OCI-LY7 (cell line): ENCODE measurements at regions not wholly inside any gene's neighbourhood (a gene's known extent, or its start where the extent isn't known, plus 50 kb on each side); places are given as distances from the start of the nearest gene placed in this dataset.

Source experiments
- BruUV-seq: library from RNA; stranded (reverse); fragments of 400-500 nt; replicated peaks from 2 replicates; lab custom pipeline; 2021; lab: Mats Ljungman, UMichigan
- CTCF ChIA-PET: fragments of 300-600 bp; sonication (Branson Sonifier 250); formaldehyde crosslinking; loops from one replicate; lab custom pipeline; 2022; ENCODE audit warnings: antibody characterized with exemption; ENCODE audit not compliant: unreplicated experiment; lab: Charles Lee
- POLR2A ChIA-PET: fragments of 300-600 bp; sonication (Branson Sonifier 250); formaldehyde crosslinking; loops from one replicate; lab custom pipeline; 2022; ENCODE audit warnings: antibody characterized with exemption; lab: Charles Lee
- DNase-seq: peaks from one replicate; pipeline ENCODE4 v3.0.0-alpha.2; 2015; ENCODE audit warnings: low spot score
- H2AFZ ChIP-seq: fragments of 200-600 bp; sonication (generic), shearing (Covaris generic); 2 replicates; pipeline ENCODE4 v1.6.1; 2014; ENCODE audit warnings: mild to moderate bottlenecking, antibody characterized with exemption, low read length, moderate library complexity
- H3K27ac ChIP-seq: fragments of 200-600 bp; sonication (generic); 2 replicates; pipeline ENCODE4 v1.5.1; 2014; ENCODE audit warnings: mixed run types, low read depth, mild to moderate bottlenecking, moderate library complexity, low read length, inconsistent platforms; ENCODE audit not compliant: poor library complexity, severe bottlenecking
- H3K36me3 ChIP-seq: fragments of 200-600 bp; sonication (generic); 2 replicates; pipeline ENCODE4 v1.6.1; 2014; ENCODE audit warnings: mild to moderate bottlenecking, antibody characterized with exemption, low read length, moderate library complexity, mixed read lengths; ENCODE audit not compliant: insufficient read depth
- H3K4me1 ChIP-seq: fragments of 200-600 bp; sonication (generic); 2 replicates; pipeline ENCODE4 v1.5.1; 2014; ENCODE audit warnings: mild to moderate bottlenecking, low read length; ENCODE audit not compliant: insufficient read depth, poor library complexity, severe bottlenecking
- H3K4me2 ChIP-seq: fragments of 200-600 bp; sonication (generic); 2 replicates; pipeline ENCODE4 v1.6.1; 2014; ENCODE audit warnings: mild to moderate bottlenecking, low read length
- H3K4me3 ChIP-seq: fragments of 200-600 bp; sonication (generic); 2 replicates; pipeline ENCODE4 v1.5.1; 2014; ENCODE audit warnings: mild to moderate bottlenecking, low read depth, low read length; ENCODE audit not compliant: poor library complexity, severe bottlenecking
- H3K79me2 ChIP-seq: fragments of 200-600 bp; sonication (generic); 2 replicates; pipeline ENCODE4 v1.6.1; 2016; ENCODE audit warnings: low read depth, mild to moderate bottlenecking, low read length, moderate library complexity, mixed read lengths; ENCODE audit not compliant: insufficient read depth
- H3K9me2 ChIP-seq: fragments of 200-600 bp; sonication (generic); 2 replicates; pipeline ENCODE4 v1.6.1; 2016; ENCODE audit warnings: mild to moderate bottlenecking, low read length, mixed read lengths; ENCODE audit not compliant: insufficient read depth
- H3K9me3 ChIP-seq: fragments of 200-600 bp; sonication (generic); 2 replicates; pipeline ENCODE4 v1.6.1; 2014; ENCODE audit warnings: mild to moderate bottlenecking, mixed run types, low read length, mixed read lengths
- H4K20me1 ChIP-seq: fragments of 200-600 bp; sonication (generic); 2 replicates; pipeline ENCODE4 v1.6.1; 2014; ENCODE audit warnings: mild to moderate bottlenecking, antibody characterized with exemption, low read length, moderate library complexity, mixed read lengths; ENCODE audit not compliant: insufficient read depth
- CTCF ChIP-seq: fragments of 200-600 bp; sonication (generic); conservative IDR thresholded peaks from 2 replicates; pipeline ENCODE4 v1.5.1; 2014; ENCODE audit warnings: mild to moderate bottlenecking, antibody characterized with exemption, low read length, moderate library complexity, mixed read lengths
- EZH2phosphoT487 ChIP-seq: fragments of 200-600 bp; sonication (generic); IDR thresholded peaks from 2 replicates; pipeline ENCODE4 v1.6.1; 2018; ENCODE audit warnings: low read depth, borderline replicate concordance, mild to moderate bottlenecking, mixed run types, antibody characterized with exemption, low read length, moderate library complexity, mixed read lengths
- intact Hi-C: fragments of 100-400 bp; cut with micrococcal nuclease; formaldehyde crosslinking; loops from one replicate; pipeline ENCODE4 v1.10.0; 2022; ENCODE audit not compliant: unreplicated experiment

- Histone ChIP-seq H3K79me2 (no peaks in the 10 kb centered on the region), H3K27ac (no peak overlapping the region), H3K4me3 (no peak overlapping the region), H3K4me2 (no peak overlapping the region), H3K36me3 (no peaks in the 10 kb centered on the region), H2AFZ (no peak overlapping the region), H4K20me1 (no peaks in the 10 kb centered on the region), H3K4me1 (peaks cover 21% of the 10 kb centered on the region), H3K9me2 (no peaks in the 10 kb centered on the region), H3K9me3 (no peaks in the 10 kb centered on the region)
- TF ChIP-seq CTCF (no peak), EZH2phosphoT487 (no peak)
- DNase-seq: no peak
- intact Hi-C loops: no loop called here
- ChIA-PET POLR2A (no interaction called here), CTCF (no interaction called here)
- BruUV-seq: no TSS peak
Measured at GRCh38 chr18:61953161-61953560, 60.4 kb upstream of the RNF152 start.

DNA sequence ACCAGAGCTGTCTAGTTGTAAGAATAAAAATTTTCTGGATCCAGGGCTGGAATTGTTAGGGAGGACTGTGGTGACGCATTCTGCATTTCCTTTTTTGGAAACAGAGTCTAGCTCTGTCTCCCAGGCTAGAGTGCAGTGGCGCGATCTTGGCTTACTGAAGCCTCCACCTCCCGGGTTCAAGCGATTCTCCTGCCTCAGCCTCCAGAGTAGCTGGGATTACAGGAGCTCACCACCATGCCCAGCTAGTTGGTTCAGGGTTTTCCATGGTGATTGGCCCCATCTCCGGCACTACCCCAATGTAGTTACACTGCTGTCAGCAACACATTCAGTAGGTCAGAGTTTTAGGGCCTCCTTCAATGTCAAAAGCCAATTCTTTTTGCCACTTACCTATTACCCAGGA lies 58.6 kb upstream of the RNF152 start:
- no peaks in the 10 kb centered on the region for H3K36me3 ChIP-seq
- peak overlapping the region; percentile 44 for H3K4me2 ChIP-seq
- no TSS peak for BruUV-seq
- TF ChIP-seq EZH2phosphoT487 (no peak), CTCF (no peak)
- H3K9me2 ChIP-seq: no peaks in the 10 kb centered on the region
- no peaks in the 10 kb centered on the region for H4K20me1 ChIP-seq
- intact Hi-C loops: no loop called here
- ChIA-PET POLR2A (no interaction called here), CTCF (no interaction called here)
- no peak for DNase-seq
- H3K4me3 ChIP-seq: no peak overlapping the region
- no peak overlapping the region for H3K27ac ChIP-seq
- no peaks in the 10 kb centered on the region for H3K79me2 ChIP-seq
- H2AFZ ChIP-seq: no peak overlapping the region
- peaks cover 21% of the 10 kb centered on the region for H3K4me1 ChIP-seq
- no peaks in the 10 kb centered on the region for H3K9me3 ChIP-seq

DNA sequence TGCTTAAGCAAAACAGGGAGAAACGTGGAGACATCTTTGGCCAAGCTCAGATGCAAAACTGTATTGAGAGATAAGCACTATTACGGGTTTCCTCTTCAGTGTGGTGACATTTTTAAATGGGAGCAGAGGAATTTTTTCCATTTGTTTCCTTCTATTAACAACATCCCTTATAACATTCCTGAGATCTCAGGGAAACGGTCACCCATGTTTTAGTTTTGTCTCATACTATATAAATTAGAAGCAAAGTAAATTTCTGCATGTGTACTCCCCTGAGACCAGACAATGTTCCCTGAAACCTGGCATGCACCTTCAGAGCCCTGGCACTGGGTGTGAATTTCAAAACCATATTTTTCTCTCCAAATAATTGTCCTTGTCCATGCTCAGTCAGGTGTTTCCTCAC lies 57.6 kb upstream of the RNF152 start:
- Histone ChIP-seq H4K20me1 (no peaks in the 10 kb centered on the region), H3K36me3 (no peaks in the 10 kb centered on the region), H2AFZ (no peak overlapping the region), H3K9me2 (no peaks in the 10 kb centered on the region), H3K4me3 (no peak overlapping the region), H3K4me2 (no peak overlapping the region), H3K4me1 (peaks cover 12% of the 10 kb centered on the region), H3K27ac (no peak overlapping the region), H3K79me2 (no peaks in the 10 kb centered on the region), H3K9me3 (no peaks in the 10 kb centered on the region)
- ChIA-PET POLR2A (no interaction called here), CTCF (no interaction called here)
- no peak for DNase-seq
- TF ChIP-seq CTCF (no peak), EZH2phosphoT487 (no peak)
- no TSS peak for BruUV-seq
- intact Hi-C loops: no loop called here
